GM18498 (cell line): ENCODE measurements at regions not wholly inside any gene's neighbourhood (a gene's known extent, or its start where the extent isn't known, plus 50 kb on each side); places are given as distances from the start of the nearest gene placed in this dataset.
A peak's percentile ranks its signal among the peaks of the same experiment; 100 is the strongest.

Source experiments
- ATAC-seq: cut with Tn5 transposase; IDR thresholded peaks from one replicate; pipeline ENCODE4 v1.9.1; 2021; ENCODE audit warnings: mild to moderate bottlenecking, moderate library complexity; ENCODE audit not compliant: unreplicated experiment

DNA sequence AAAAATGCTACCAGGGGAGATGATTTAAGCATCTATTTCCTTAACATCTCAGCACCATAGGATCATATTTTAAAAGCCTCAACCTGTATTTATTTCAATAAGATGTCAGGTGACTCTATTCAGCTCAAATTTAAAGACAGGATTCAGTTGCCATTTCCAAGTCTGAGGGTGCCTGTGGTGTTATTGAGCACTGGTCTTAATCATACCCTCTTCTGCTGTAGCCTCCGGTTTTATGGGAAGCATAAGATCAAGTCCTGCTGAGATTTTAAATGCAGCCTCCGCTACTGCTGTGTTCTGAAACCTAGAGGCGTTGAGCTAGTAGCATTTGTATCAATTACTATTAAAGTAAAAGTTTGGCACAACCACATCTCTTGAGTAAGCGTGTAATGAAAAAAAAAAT lies 185.7 kb upstream of the NWD2 start:
- no peak for ATAC-seq

DNA sequence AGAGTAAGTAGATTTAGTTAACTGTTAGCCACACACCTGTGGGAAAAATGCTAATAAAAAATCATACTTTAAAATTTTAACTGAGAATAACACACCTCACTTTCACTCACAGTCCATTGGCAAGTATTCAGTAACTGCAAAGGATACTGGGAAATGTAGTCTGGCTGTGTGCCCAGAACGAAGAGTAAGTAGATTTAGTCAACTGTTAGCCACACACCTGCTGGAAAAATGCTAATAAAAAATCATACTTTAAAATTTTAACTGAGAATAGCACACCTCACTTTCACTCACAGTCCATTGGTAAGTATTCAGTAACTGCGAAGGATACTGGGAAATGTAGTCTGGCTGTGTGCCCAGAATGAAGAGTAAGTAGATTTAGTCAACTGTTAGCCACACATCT lies 178.4 kb upstream of the NWD2 start:
- ATAC-seq = no peak

DNA sequence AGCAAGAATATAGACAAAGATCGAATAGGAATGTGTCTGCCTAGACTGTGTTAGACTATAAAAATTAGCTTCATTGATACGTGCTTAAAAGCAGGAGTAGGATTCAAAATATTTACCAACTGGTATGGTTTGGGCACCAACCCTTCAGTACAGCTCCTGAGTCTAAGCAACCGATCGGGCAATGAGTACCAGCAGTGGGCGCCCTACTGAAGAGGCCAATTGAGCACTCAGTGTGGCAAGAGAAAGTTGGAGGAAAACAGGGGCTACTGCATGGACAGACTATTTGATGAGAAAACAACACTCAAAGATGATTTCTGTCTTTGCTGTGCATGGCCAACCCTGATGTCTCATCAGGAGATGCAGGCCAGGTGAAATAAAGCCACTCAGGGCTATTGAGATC lies 176.0 kb upstream of the NWD2 start:
- ATAC-seq = no peak

DNA sequence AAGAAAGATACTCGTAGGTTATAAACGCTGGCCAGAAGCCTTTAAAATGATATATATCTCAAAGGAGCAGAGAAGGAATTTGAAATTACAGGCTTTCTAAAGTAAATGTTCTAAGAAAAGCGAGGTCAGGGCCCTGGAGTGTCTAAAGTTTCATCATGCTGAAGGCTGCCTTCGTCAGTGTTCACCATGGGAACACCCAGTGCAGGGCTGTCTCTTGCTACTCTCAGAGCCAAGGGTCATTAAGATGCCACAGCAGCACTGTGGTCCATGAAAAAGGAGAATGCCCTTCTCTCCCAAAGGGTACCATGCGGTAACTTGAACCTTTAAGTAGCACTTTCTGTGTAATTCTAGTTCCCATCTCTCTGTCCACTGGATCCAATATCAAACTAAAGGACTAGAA lies 174.5 kb upstream of the NWD2 start:
- ATAC-seq = no peak

DNA sequence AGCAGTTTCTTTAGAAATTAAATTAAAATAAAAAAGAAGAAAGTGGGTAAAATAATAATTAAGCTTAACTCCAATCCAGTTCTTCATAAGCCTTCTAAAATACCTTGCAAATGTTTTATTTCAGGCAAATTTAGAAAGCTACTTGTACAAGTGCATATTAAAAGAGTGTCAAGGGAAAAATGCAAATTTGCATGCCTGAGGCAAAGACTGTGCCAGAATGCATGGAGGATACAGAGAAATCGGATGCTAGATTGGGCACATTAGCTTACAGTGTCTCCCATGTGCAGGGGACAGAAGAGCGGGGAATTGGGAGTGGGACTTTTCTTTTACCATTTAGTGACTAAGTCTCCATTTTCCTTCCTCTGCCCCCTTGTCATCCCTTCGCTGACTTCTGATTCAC lies 173.0 kb upstream of the NWD2 start:
- ATAC-seq = no peak

DNA sequence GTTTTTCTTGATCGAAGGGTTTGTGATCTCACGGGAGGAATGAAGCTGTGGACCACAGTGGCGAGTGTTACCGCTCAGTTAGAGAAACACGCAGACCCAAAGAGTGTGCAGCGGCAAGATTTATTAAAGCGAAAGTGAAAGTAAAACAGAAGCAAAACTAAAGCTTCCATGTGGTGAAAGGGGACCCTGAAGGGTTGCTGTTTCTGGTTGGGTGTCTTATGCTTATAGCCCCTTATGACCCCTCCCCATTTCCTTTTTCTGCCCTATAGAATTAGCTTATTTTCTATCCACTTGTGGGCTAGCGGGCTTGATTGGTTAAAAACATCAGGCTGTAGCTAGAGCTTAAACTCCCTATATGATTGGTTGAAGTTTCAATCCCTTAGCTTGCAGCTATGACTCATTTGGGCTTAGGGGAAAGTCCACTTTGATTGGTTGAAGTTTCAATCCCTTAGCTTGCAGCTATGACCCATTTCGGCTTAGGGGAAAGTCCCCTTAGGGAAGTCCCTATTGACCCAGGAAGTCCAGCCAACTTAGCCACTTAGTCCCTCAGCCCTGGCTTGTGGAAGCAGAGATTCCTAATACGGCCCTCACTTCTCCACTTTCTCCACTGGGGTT lies 171.2 kb upstream of the NWD2 start:
- ATAC-seq = no peak

DNA sequence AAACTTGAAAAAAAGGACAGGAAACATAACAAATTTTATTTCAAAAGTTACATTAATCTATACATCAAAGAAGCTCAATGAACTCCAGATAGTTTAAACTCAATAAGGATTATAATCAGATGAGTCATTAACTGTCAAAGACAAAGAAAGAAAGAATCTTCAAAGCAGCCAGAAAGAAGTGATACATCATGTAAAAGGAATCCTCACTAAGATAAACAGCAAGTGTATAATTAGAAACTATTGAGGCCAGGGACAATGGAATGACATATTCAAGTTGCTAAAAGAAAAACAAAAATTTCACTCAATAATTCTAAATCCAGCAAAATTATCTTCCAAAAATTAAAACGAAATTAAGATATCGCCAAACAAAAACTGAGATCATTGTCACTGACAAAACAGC lies 161.6 kb upstream of the NWD2 start:
- ATAC-seq = no peak

DNA sequence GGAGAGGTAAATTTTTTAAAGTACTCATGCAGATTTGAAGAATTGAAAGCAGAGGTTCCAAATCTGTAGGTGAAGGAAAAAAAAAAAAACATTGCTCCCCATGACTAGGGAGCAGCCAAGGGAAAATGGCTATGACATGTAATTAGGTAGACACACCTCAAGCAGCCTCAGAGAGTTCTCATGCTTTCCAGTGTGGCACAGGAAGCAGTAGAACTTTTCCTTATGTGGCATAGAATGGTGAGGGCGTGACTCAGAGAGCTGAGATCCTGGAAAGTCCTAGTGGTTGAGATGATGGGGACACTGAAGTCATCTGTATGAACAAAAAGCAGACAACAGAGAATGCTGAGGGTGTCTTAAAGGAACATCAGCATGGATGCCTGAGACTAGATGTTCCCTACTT lies 148.6 kb upstream of the NWD2 start:
- ATAC-seq = no peak

DNA sequence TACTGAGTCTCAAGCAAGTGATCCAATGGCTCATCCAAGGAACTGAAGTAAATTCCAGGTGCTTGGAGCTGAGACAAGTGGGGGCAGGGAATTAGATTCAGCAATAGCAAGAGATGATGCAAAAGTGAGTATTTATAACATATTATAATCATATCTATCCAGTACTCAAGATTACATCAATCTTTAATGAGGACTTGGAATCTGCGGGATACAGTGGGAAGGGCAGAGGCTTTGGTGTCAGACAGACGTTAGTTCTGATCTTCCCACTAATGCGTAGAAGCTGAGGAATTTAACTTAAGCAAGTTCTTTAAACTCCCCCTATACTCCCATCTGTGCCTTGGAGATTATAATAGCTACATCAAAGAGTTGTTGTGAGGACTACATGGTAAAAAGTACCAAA lies 143.4 kb upstream of the NWD2 start:
- no peak for ATAC-seq

DNA sequence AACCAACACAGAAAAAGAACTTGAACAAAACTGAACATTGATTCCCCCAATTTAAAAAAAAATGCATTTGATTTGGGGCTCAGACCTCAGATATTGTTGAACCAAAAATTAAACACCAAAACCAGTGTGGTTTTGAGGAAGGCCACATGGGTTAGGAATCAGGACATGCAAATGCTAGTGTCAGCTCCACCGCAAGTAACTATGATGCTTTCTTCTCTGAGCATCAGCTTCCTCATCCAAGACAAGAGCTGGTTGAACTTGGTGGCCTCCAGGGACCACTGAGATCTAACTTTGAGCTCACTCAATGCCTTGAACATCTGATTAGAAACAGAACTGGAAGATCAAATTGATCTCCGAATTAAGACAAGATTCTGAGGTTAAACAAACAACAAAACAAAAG lies 142.9 kb upstream of the NWD2 start:
- ATAC-seq = no peak

DNA sequence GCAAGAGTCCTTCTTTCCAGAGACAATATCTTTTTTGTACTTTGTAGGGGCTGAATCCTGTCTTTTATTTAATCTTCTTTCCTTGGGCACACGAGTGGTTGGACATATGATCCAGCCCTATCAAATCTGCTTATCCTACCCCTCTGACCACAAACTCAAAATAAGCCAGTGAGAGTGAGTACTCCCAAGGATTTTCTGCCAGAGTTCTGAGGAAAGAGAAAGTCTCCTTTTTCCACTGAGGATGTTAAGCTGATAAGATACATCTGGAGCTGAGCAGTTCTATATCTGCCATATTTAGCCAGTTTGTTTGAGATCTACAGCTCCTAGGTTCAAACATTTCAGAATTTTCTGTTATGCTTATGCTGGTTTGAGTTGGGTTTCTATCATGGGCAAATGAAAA lies 134.8 kb upstream of the NWD2 start:
- no peak for ATAC-seq

DNA sequence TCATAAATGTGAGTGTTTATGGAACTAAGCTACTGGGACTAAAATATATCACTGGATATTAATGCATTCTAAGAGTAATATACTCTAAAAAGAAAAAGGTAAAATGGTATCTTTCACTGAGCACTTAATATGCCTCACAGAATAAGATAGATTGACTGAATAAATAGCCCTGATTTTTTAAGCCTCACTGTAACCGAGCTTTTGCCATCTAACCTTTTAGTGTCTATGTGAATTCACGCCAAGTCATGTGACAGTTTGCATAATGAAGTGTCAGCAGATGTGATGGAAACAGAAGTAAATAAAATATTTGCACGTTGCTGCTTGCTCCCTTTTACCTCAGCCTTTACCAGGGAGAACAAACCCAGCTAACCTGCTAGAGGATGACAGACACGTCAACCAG lies 119.7 kb upstream of the NWD2 start:
- ATAC-seq = no peak

DNA sequence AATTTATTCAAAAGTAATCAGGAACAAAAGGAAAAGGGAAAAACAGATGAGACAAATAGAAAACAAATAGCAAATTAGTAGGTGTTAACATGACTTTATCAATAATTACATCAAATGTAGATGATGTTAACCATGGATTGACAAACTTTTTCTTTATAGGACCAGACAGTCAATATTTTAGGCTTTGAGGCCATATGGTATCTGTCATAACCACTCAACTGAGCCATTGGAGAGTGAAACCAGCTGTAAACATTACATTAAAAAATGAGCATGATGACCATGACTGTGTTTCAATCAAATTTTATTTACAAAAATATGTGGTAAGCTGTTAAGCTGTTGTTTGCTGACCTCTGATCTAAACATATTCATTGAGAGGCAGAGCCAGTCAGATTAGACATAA lies 118.5 kb upstream of the NWD2 start:
- no peak for ATAC-seq

DNA sequence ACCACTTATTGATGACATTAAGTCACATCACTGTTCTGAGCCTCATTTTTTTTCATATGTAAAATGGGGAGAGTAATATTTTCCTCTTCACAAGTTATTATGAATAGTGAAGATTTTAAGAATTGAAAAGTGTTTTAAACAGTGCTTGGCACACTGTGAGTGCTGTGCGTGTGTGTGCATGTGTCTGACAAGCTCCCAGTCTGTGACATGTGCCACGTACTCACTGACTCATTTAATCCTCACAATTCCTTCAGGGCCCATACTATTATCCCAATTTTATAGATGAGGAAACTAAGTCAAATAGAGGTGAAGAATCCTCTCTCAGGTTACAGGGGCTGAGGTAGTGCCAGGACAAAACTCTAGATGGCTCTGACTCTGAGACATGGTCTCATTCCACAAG lies 114.1 kb upstream of the NWD2 start:
- ATAC-seq = no peak

DNA sequence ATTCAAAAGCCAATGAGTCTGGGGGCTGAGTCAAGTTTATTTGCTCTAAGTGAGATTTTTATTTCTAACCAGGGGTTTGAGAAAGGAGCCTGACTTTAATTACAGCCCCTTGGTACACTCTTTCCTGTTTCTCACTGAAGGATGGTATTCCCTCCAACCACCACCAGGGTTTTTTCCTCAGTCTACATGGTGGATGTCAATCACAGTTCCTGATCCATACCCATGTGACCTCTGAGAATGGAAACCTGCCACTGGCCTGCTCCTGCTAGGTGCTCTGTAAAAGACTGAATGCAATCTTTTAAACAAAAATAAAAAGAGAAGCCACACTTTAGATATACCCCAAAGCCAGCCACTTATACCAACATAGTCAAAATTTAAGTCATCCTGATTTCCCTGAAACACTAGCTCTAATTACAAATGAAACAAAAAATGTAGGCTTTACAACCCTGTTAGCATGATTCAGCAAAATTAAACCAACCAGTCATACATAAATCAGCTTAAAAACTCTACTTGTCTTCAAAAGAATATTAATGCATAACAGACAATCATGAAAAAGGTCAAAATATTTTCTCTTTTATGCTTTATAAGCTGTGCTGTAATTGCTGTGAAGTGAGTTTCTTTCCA lies 112.1 kb upstream of the NWD2 start:
- no peak for ATAC-seq

DNA sequence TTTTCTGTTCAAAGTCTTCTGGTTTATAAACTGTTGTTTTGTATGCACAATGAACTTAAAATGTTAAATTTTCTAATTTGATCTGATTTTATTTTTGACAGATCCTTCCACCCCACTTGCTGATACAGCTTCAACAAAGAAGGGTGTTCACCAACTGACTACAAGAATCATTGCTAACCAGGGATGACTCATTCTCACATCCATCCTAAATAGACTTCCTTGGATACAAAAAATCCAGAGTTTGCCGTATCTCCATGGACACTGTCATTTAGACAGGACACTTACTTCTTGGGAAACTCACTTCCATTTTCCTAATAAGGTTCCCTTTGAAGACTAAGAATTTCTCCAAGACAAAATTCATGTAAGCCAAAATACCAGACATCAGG lies 111.6 kb upstream of the NWD2 start:
- ATAC-seq = no peak

DNA sequence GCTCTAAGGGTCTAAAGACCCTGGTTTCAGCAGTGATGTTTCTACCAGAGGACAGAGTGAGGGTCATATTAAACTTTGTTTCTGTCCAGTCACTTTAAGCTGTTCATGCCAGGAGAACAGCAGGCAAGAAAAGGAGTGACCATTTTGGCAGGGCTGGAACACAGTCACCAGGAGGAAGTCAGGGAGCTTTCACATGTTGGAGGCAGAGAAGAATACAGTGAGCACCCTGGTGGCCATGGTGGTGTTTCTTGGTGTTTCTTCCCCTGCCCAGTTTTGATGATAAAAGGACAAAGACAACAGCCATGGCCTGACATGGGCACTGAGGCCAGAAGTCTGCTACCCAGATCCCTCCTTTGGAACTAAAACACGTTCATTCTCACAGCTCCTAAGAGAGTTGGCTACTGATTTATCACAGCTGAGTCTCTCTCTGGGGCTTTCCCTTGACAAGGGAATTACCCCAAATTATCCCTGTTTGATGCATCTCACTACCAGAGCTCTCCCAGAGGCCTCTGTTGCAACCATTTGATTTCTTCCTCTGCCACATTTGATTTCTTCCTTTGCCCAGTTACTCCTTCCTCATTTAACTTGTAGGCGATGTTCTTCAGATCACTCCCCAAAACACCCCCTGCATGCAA lies 106.4 kb upstream of the NWD2 start:
- peak; percentile 55 for ATAC-seq

DNA sequence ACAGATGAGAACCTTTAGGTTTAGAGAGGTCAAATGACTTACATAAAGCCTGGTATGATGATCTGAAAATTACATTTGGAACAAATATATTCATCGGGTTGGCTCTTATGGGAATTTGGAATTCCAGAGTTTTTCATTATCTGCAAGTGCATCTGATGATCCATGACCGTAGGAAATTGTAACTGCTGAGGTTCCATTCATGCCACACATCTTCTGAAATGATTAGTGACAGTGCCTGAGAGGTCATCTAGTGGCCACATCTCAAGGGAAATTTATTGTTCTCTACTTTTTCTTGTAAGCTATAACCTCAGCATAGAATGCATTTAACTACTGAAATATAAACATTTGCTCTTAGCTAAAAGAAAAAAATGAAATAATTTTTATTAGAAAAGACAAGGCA lies 105.8 kb upstream of the NWD2 start:
- ATAC-seq = no peak

DNA sequence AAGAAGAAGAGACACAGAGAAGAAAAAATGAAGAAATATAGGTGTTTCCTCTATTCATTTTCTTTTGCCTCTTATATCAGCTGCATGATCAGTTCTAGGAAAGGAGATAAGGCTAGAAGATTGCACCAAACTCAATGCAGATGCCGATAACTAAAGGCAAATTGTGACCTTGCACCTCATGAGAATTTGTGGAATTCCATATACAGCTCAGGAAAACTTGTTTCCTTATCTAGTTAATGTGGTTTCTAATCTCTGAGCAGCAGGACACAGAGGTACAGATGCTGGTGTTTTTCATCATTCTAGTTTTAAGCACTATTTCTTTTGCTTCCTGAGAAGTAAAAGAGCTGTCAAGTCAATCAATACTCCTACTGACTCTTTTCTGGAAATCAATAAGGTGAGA lies 104.6 kb upstream of the NWD2 start:
- ATAC-seq = no peak

DNA sequence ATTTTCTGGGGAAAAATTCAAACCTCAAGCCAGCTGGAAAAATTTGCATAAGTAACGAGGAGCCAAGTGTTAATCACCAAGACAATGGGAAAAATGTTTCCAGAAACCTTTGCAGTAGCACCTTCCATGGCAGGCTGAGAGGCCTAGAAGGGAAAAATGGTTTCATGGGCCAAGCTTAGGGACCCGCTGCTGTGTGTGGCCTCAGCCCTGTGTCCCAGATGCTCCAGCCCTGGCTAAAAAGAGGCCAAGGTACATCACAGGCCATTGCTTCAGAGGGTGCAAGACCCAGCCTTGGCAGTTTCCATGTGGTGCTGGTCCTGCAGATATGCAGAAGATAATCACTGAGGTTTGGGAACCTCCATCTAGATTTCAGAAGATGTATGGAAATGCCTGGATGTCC lies 98.3 kb upstream of the NWD2 start:
- ATAC-seq = no peak

DNA sequence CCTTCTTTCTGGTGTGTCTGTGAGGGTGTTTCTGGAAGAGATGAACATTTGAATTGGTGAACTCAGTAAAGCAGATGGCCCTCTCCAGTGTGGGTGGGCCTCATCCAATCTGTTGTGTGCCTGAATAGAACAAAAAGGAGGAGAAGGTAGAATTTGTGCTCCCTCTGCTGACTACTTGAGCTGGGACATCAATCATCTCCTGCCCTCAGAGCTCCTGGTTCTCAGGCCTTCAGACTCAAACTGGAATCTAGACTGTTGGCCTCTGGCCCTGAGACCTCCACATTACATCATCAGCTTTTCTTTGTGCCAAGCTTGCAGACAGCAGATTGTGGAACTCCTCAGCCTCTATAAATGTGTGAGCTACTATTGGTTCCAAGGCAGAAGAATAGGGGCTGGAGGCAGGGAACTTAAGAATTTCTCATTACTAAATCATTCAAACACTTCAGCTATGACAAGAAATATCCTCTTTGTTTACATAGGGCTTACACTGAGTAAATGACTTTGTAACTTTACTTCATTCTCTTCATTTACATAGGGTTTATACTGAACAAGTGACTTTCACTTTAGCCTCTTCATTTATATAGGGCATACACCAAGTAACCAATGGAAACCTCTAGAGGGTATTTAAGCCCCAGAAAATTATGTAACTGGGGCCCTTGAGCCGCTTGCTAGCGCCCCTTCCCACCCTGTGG lies 86.9 kb upstream of the NWD2 start:
- ATAC-seq = no peak

DNA sequence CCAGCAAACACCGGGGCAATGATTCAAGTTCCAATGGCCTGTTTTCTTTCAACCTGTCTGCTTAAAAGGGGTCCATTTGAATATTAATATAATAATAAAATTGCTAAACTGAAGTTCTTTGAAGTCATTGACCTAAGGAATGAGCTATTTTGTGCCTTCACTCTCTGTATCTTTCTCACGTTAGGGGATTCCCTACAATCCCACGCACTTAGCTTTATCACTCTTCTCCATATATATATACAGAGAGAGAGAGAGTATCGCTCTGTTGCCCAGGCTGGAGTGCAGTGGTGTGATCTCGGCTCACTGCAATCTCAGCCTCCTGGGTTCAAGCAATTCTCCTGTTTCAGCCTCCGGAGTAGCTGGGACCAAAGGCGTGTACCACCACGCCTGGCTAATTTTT lies 83.9 kb upstream of the NWD2 start:
- no peak for ATAC-seq
